H1 (cell line): ENCODE measurements at regions not wholly inside any gene's neighbourhood (a gene's known extent, or its start where the extent isn't known, plus 50 kb on each side); places are given as distances from the start of the nearest gene placed in this dataset.

Source experiments
- ATF2 ChIP-seq: IDR thresholded peaks from 2 replicates; pipeline ENCODE4 v1.6.1; 2012; ENCODE audit warnings: low read length, inconsistent platforms
- CTCF ChIP-seq, 3 experiments: IDR thresholded peaks; 1 replicate in 2 of 3; 2 replicates in 1 of 3; pipeline versions ENCODE4 v1.5.1 to v1.6.1; 2011; ENCODE audit warnings: low read length in 3 of 3, mild to moderate bottlenecking in 3 of 3, inconsistent platforms in 2 of 3, low read depth in 1 of 3, moderate library complexity in 1 of 3; ENCODE audit not compliant: insufficient read depth in 1 of 3; ENCODE audit errors: control extremely low read depth in 1 of 3
- EZH2 ChIP-seq: fragments of 200-600 bp; sonication (generic); IDR thresholded peaks from 2 replicates; pipeline ENCODE4 v1.7.1; 2012; ENCODE audit warnings: low read depth, mild to moderate bottlenecking, moderate library complexity, low read length, inconsistent platforms; ENCODE audit not compliant: severe bottlenecking
- NRF1 ChIP-seq: IDR thresholded peaks from 2 replicates; pipeline ENCODE4 v1.6.1; 2011; ENCODE audit warnings: mild to moderate bottlenecking, low read depth, low read length, improper control_type of control experiment
- POLR2A ChIP-seq, 2 experiments: IDR thresholded peaks; 1 replicate in 1 of 2; 2 replicates in 1 of 2; pipeline ENCODE4 v1.6.1; 2011; ENCODE audit warnings: low read depth in 2 of 2, low read length in 2 of 2, mild to moderate bottlenecking in 2 of 2; ENCODE audit errors: control extremely low read depth in 1 of 2
- POLR2AphosphoS5 ChIP-seq: IDR thresholded peaks from 2 replicates; pipeline ENCODE4 v1.6.1; 2011; ENCODE audit warnings: low read depth, low read length
- RFX5 ChIP-seq: IDR thresholded peaks from 2 replicates; pipeline ENCODE4 v1.6.1; 2011; ENCODE audit warnings: low read depth, low read length, improper control_type of control experiment, borderline replicate concordance
- RNF2 ChIP-seq: fragments of 200-900, 300-1000 bp; sonication (generic); IDR thresholded peaks from 2 replicates; pipeline ENCODE4 v1.7.1; 2016; ENCODE audit warnings: borderline replicate concordance, low read depth, mild to moderate bottlenecking, antibody characterized with exemption, low read length; ENCODE audit not compliant: poor library complexity, severe bottlenecking; ENCODE audit errors: missing control alignments
- RXRA ChIP-seq: IDR thresholded peaks from 2 replicates; pipeline ENCODE4 v1.6.1; 2011; ENCODE audit warnings: low read depth, mild to moderate bottlenecking, low read length, moderate library complexity; ENCODE audit not compliant: insufficient read depth
- SAP30 ChIP-seq: fragments of 300-600 bp; sonication (generic); IDR thresholded peaks from 2 replicates; pipeline ENCODE4 v1.7.1; 2012; ENCODE audit warnings: low read length, moderate library complexity, mild to moderate bottlenecking, inconsistent platforms; ENCODE audit not compliant: insufficient read depth, insufficient replicate concordance
- SP1 ChIP-seq: IDR thresholded peaks from 2 replicates; pipeline ENCODE4 v1.6.1; 2011; ENCODE audit warnings: low read depth, low read length
- YY1 ChIP-seq: IDR thresholded peaks from 2 replicates; pipeline ENCODE4 v1.6.1; 2011; ENCODE audit warnings: low read depth, mild to moderate bottlenecking, low read length

GRCh38 chr12:30257618-30258017 lies 438.1 kb downstream of the IPO8 start:
- TF ChIP-seq CTCF (IDR thresholded peaks at IDR 0.05; ENCODE audit: control extremely low read depth in 1 of 3, insufficient read depth in 1 of 3, low read depth in 1 of 3, low read length in 3 of 3), result no peak
- TF ChIP-seq NRF1, result no peak
- no peak for TF ChIP-seq YY1
- TF ChIP-seq RXRA, result no peak
- TF ChIP-seq SP1, result no peak
- no peak for TF ChIP-seq POLR2A (IDR thresholded peaks at IDR 0.05; ENCODE audit: control extremely low read depth in 1 of 2, low read depth in 2 of 2, low read length in 2 of 2)
- no peak for TF ChIP-seq SAP30
- no peak for TF ChIP-seq ATF2
- no peak for TF ChIP-seq RNF2
- no peak for TF ChIP-seq RFX5
- no peak for TF ChIP-seq EZH2
- no peak for TF ChIP-seq POLR2AphosphoS5
